ENCODE measurements at regions not wholly inside any gene's neighbourhood (a gene's known extent, or its start where the extent isn't known, plus 50 kb on each side); places are given as distances from the start of the nearest gene placed in this dataset.

- no peak for TF ChIP-seq ZBTB40 (IDR thresholded peaks at IDR 0.05)
- TF ChIP-seq ZBTB40 (CRISPR knock-in tag; IDR thresholded peaks at IDR 0.05) = no peak
- no peak for TF ChIP-seq HMG20A (CRISPR knock-in tag; IDR thresholded peaks at IDR 0.05; ENCODE audit: borderline replicate concordance)
- TF ChIP-seq TRIM24 (CRISPR knock-in tag; IDR thresholded peaks at IDR 0.05) = no peak
- no peak for TF ChIP-seq ZNF883 (CRISPR knock-in tag; IDR thresholded peaks at IDR 0.05; ENCODE audit: not compliant biosample characterization)
- TF ChIP-seq RFX5 (IDR thresholded peaks at IDR 0.05; ENCODE audit: low read depth, low read length) = no peak
- TF ChIP-seq IRX3 (CRISPR knock-in tag; IDR thresholded peaks at IDR 0.05; ENCODE audit: borderline replicate concordance, low read depth) = no peak
- TF ChIP-seq RFXANK (CRISPR knock-in tag; IDR thresholded peaks at IDR 0.05) = no peak
- no peak for TF ChIP-seq NFIC (IDR thresholded peaks at IDR 0.05; ENCODE audit: low read length)
- TF ChIP-seq SKIL (CRISPR knock-in tag; IDR thresholded peaks at IDR 0.05; ENCODE audit: borderline replicate concordance) = no peak
- TF ChIP-seq ZNF710 (CRISPR knock-in tag; IDR thresholded peaks at IDR 0.05; ENCODE audit: borderline replicate concordance) = no peak
Observed at GRCh38 chr13:74845806-74846205, 636.2 kb downstream of the TBC1D4 start (continued).
